ENCODE measurements at regions not wholly inside any gene's neighbourhood (a gene's known extent, or its start where the extent isn't known, plus 50 kb on each side); places are given as distances from the start of the nearest gene placed in this dataset.

GRCh38 chr6:17218749-17219093 lies 62.4 kb upstream of the RBM24 start:
- DNase-seq (ENCODE audit: low read depth) (no peak), FAIRE-seq (no peak)
- Histone ChIP-seq H3K9me3 (ENCODE audit: insufficient read depth, low read depth, low read length) (peaks cover 4% of the 10 kb centered on the region), H3K27me3 (ENCODE audit: insufficient read depth, low read length) (no peaks in the 10 kb centered on the region), H3K27ac (ENCODE audit: low read depth, low read length) (no peak overlapping the region), H3K4me2 (ENCODE audit: low read length) (no peak overlapping the region), H4K20me1 (ENCODE audit: insufficient read depth, low read length) (no peaks in the 10 kb centered on the region), H3K4me3 (ENCODE audit: insufficient read depth, low read depth, low read length) (no peak overlapping the region), H3K79me2 (ENCODE audit: insufficient read depth, low read length) (no peaks in the 10 kb centered on the region), H3K4me1 (ENCODE audit: insufficient read depth, low read length) (no peaks in the 10 kb centered on the region), H3K9ac (ENCODE audit: low read length) (no peak overlapping the region), H2AFZ (ENCODE audit: low read depth, low read length) (no peak overlapping the region), H3K36me3 (ENCODE audit: insufficient read depth, low read length) (no peaks in the 10 kb centered on the region)
- H3K36me3 Mint-ChIP-seq (ENCODE audit: low read depth, unreplicated experiment), result no peaks in the 10 kb centered on the region
- H3K9me3 Mint-ChIP-seq (ENCODE audit: unreplicated experiment), result no peaks in the 10 kb centered on the region
- no peak overlapping the region for H3K4me3 Mint-ChIP-seq (ENCODE audit: unreplicated experiment)
- no peaks in the 10 kb centered on the region for H3K4me1 Mint-ChIP-seq (ENCODE audit: low read depth, unreplicated experiment)
- H3K27ac Mint-ChIP-seq (ENCODE audit: unreplicated experiment), result no peak overlapping the region
- TF ChIP-seq CTCF (IDR thresholded peaks at IDR 0.05; ENCODE audit: insufficient read depth, low read depth, low read length) (no peak), EZH2 (IDR thresholded peaks at IDR 0.05; ENCODE audit: insufficient read depth, low read length) (no peak)
- H3K27me3 Mint-ChIP-seq (ENCODE audit: low read depth, unreplicated experiment), result peaks cover 7% of the 10 kb centered on the region

GRCh38 chr6:17219098-17219497 lies 62.1 kb upstream of the RBM24 start:
- Histone ChIP-seq H3K4me1 (ENCODE audit: insufficient read depth, low read length) (no peaks in the 10 kb centered on the region), H3K9ac (ENCODE audit: low read length) (no peak overlapping the region), H4K20me1 (ENCODE audit: insufficient read depth, low read length) (no peaks in the 10 kb centered on the region), H3K79me2 (ENCODE audit: insufficient read depth, low read length) (no peaks in the 10 kb centered on the region), H3K36me3 (ENCODE audit: insufficient read depth, low read length) (no peaks in the 10 kb centered on the region), H3K4me3 (ENCODE audit: insufficient read depth, low read depth, low read length) (no peak overlapping the region), H2AFZ (ENCODE audit: low read depth, low read length) (no peak overlapping the region), H3K27me3 (ENCODE audit: insufficient read depth, low read length) (no peaks in the 10 kb centered on the region), H3K9me3 (ENCODE audit: insufficient read depth, low read depth, low read length) (peaks cover 4% of the 10 kb centered on the region), H3K27ac (ENCODE audit: low read depth, low read length) (no peak overlapping the region), H3K4me2 (ENCODE audit: low read length) (no peak overlapping the region)
- FAIRE-seq, result no peak
- H3K36me3 Mint-ChIP-seq (ENCODE audit: low read depth, unreplicated experiment), result no peaks in the 10 kb centered on the region
- H3K27ac Mint-ChIP-seq (ENCODE audit: unreplicated experiment), result no peak overlapping the region
- no peak overlapping the region for H3K4me3 Mint-ChIP-seq (ENCODE audit: unreplicated experiment)
- no peak for TF ChIP-seq EZH2 (IDR thresholded peaks at IDR 0.05; ENCODE audit: insufficient read depth, low read length)
- no peak for TF ChIP-seq CTCF (IDR thresholded peaks at IDR 0.05; ENCODE audit: insufficient read depth, low read depth, low read length)
- DNase-seq (ENCODE audit: low read depth), result no peak
- H3K9me3 Mint-ChIP-seq (ENCODE audit: unreplicated experiment), result peaks cover 3% of the 10 kb centered on the region
- H3K27me3 Mint-ChIP-seq (ENCODE audit: low read depth, unreplicated experiment), result peaks cover 7% of the 10 kb centered on the region
- no peaks in the 10 kb centered on the region for H3K4me1 Mint-ChIP-seq (ENCODE audit: low read depth, unreplicated experiment)

- no peak for TF ChIP-seq CTCF (IDR thresholded peaks at IDR 0.05; ENCODE audit: insufficient read depth, low read depth, low read length)
- no peak for TF ChIP-seq EZH2 (IDR thresholded peaks at IDR 0.05; ENCODE audit: insufficient read depth, low read length)
- FAIRE-seq (no peak), DNase-seq (ENCODE audit: low read depth) (no peak)
- no peak overlapping the region for H3K27ac ChIP-seq (ENCODE audit: low read depth, low read length)
- no peak overlapping the region for H3K9ac ChIP-seq (ENCODE audit: low read length)
- no peaks in the 10 kb centered on the region for H3K36me3 ChIP-seq (ENCODE audit: insufficient read depth, low read length)
- no peaks in the 10 kb centered on the region for H4K20me1 ChIP-seq (ENCODE audit: insufficient read depth, low read length)
- no peaks in the 10 kb centered on the region for H3K4me1 ChIP-seq (ENCODE audit: insufficient read depth, low read length)
- no peaks in the 10 kb centered on the region for H3K4me1 Mint-ChIP-seq (ENCODE audit: low read depth, unreplicated experiment)
- H3K36me3 Mint-ChIP-seq (ENCODE audit: low read depth, unreplicated experiment), result no peaks in the 10 kb centered on the region
- H2AFZ ChIP-seq (ENCODE audit: low read depth, low read length), result no peak overlapping the region
- H3K9me3 Mint-ChIP-seq (ENCODE audit: unreplicated experiment), result peaks cover 8% of the 10 kb centered on the region
- H3K27me3 Mint-ChIP-seq (ENCODE audit: low read depth, unreplicated experiment), result peaks cover 8% of the 10 kb centered on the region
- H3K4me3 ChIP-seq (ENCODE audit: insufficient read depth, low read depth, low read length), result no peak overlapping the region
- H3K27me3 ChIP-seq (ENCODE audit: insufficient read depth, low read length), result no peaks in the 10 kb centered on the region
- H3K79me2 ChIP-seq (ENCODE audit: insufficient read depth, low read length), result no peaks in the 10 kb centered on the region
- no peak overlapping the region for H3K4me2 ChIP-seq (ENCODE audit: low read length)
- no peak overlapping the region for H3K4me3 Mint-ChIP-seq (ENCODE audit: unreplicated experiment)
- H3K27ac Mint-ChIP-seq (ENCODE audit: unreplicated experiment), result no peak overlapping the region
- no peaks in the 10 kb centered on the region for H3K9me3 ChIP-seq (ENCODE audit: insufficient read depth, low read depth, low read length)
These were observed 60.9 kb upstream of the RBM24 start for GRCh38 chr6:17220040-17220910.
